ENCODE measurements at regions not wholly inside any gene's neighbourhood (a gene's known extent, or its start where the extent isn't known, plus 50 kb on each side); places are given as distances from the start of the nearest gene placed in this dataset.

GRCh38 chr12:130083002-130083401 lies 79.3 kb upstream of the FZD10 start:
- H4K20me1 ChIP-seq (ENCODE audit: insufficient read depth), result no peaks in the 10 kb centered on the region
- H3K9me2 ChIP-seq (ENCODE audit: insufficient read depth, low read length), result no peaks in the 10 kb centered on the region
- no peak overlapping the region for H2AFZ ChIP-seq (ENCODE audit: low read depth, low read length)
- no peaks in the 10 kb centered on the region for H3K79me2 ChIP-seq (replicated peaks; ENCODE audit: insufficient read depth, low read length)
- no peaks in the 10 kb centered on the region for H3K36me3 ChIP-seq (ENCODE audit: insufficient read depth, low read length)
- TF ChIP-seq RAD21 (conservative IDR thresholded peaks at IDR 0.05) (no peak), POLR2AphosphoS5 (IDR thresholded peaks at IDR 0.05) (no peak), MXI1 (conservative IDR thresholded peaks at IDR 0.05; ENCODE audit: poor library complexity, severe bottlenecking) (no peak), SMC3 (conservative IDR thresholded peaks at IDR 0.05; ENCODE audit: poor library complexity) (no peak), TAF1 (IDR thresholded peaks at IDR 0.05; ENCODE audit: low read depth) (no peak), EZH2 (IDR thresholded peaks at IDR 0.05; ENCODE audit: borderline replicate concordance, insufficient read depth, low read length, poor library complexity, severe bottlenecking) (no peak), EP300 (conservative IDR thresholded peaks at IDR 0.05; ENCODE audit: poor library complexity, severe bottlenecking) (no peak)
- TF ChIP-seq, protein P1, sequence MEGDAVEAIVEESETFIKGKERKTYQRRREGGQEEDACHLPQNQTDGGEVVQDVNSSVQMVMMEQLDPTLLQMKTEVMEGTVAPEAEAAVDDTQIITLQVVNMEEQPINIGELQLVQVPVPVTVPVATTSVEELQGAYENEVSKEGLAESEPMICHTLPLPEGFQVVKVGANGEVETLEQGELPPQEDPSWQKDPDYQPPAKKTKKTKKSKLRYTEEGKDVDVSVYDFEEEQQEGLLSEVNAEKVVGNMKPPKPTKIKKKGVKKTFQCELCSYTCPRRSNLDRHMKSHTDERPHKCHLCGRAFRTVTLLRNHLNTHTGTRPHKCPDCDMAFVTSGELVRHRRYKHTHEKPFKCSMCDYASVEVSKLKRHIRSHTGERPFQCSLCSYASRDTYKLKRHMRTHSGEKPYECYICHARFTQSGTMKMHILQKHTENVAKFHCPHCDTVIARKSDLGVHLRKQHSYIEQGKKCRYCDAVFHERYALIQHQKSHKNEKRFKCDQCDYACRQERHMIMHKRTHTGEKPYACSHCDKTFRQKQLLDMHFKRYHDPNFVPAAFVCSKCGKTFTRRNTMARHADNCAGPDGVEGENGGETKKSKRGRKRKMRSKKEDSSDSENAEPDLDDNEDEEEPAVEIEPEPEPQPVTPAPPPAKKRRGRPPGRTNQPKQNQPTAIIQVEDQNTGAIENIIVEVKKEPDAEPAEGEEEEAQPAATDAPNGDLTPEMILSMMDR (IDR thresholded peaks at IDR 0.05; ENCODE audit: poor library complexity, severe bottlenecking), result no peak
- TF ChIP-seq, protein P2, sequence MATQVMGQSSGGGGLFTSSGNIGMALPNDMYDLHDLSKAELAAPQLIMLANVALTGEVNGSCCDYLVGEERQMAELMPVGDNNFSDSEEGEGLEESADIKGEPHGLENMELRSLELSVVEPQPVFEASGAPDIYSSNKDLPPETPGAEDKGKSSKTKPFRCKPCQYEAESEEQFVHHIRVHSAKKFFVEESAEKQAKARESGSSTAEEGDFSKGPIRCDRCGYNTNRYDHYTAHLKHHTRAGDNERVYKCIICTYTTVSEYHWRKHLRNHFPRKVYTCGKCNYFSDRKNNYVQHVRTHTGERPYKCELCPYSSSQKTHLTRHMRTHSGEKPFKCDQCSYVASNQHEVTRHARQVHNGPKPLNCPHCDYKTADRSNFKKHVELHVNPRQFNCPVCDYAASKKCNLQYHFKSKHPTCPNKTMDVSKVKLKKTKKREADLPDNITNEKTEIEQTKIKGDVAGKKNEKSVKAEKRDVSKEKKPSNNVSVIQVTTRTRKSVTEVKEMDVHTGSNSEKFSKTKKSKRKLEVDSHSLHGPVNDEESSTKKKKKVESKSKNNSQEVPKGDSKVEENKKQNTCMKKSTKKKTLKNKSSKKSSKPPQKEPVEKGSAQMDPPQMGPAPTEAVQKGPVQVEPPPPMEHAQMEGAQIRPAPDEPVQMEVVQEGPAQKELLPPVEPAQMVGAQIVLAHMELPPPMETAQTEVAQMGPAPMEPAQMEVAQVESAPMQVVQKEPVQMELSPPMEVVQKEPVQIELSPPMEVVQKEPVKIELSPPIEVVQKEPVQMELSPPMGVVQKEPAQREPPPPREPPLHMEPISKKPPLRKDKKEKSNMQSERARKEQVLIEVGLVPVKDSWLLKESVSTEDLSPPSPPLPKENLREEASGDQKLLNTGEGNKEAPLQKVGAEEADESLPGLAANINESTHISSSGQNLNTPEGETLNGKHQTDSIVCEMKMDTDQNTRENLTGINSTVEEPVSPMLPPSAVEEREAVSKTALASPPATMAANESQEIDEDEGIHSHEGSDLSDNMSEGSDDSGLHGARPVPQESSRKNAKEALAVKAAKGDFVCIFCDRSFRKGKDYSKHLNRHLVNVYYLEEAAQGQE (IDR thresholded peaks at IDR 0.05; ENCODE audit: borderline replicate concordance), result no peak
- no peak overlapping the region for H3K9ac ChIP-seq (ENCODE audit: low read length)
- no peak overlapping the region for H3K27ac ChIP-seq (ENCODE audit: low read length)
- H3K9me3 ChIP-seq (ENCODE audit: low read length), result no peaks in the 10 kb centered on the region
- no peak overlapping the region for H3K4me2 ChIP-seq (ENCODE audit: low read length)
- H3F3A ChIP-seq (ENCODE audit: insufficient read depth, low read length, poor library complexity, severe bottlenecking), result no peaks in the 10 kb centered on the region
- H3K27me3 ChIP-seq (ENCODE audit: insufficient read depth, low read depth, low read length), result no peaks in the 10 kb centered on the region
- no peak overlapping the region for H3K4me3 ChIP-seq (ENCODE audit: low read length)

GRCh38 chr12:130083734-130084133 lies 78.5 kb upstream of the FZD10 start:
- H3K79me2 ChIP-seq (replicated peaks; ENCODE audit: insufficient read depth, low read length), result no peaks in the 10 kb centered on the region
- H2AFZ ChIP-seq (ENCODE audit: low read depth, low read length), result no peak overlapping the region
- H3K27me3 ChIP-seq (ENCODE audit: insufficient read depth, low read depth, low read length), result no peaks in the 10 kb centered on the region
- H3K36me3 ChIP-seq (ENCODE audit: insufficient read depth, low read length), result no peaks in the 10 kb centered on the region
- H4K20me1 ChIP-seq (ENCODE audit: insufficient read depth), result no peaks in the 10 kb centered on the region
- TF ChIP-seq, protein P1 (IDR thresholded peaks at IDR 0.05; ENCODE audit: poor library complexity, severe bottlenecking), result no peak
- TF ChIP-seq, protein P2 (IDR thresholded peaks at IDR 0.05; ENCODE audit: borderline replicate concordance), result no peak
- no peak for TF ChIP-seq EZH2 (IDR thresholded peaks at IDR 0.05; ENCODE audit: borderline replicate concordance, insufficient read depth, low read length, poor library complexity, severe bottlenecking)
- TF ChIP-seq TAF1 (IDR thresholded peaks at IDR 0.05; ENCODE audit: low read depth), result no peak
- TF ChIP-seq SMC3 (conservative IDR thresholded peaks at IDR 0.05; ENCODE audit: poor library complexity), result no peak
- no peak for TF ChIP-seq POLR2AphosphoS5 (IDR thresholded peaks at IDR 0.05)
- no peak for TF ChIP-seq RAD21 (conservative IDR thresholded peaks at IDR 0.05)
- no peak overlapping the region for H3K9ac ChIP-seq (ENCODE audit: low read length)
- no peak overlapping the region for H3K27ac ChIP-seq (ENCODE audit: low read length)
- no peaks in the 10 kb centered on the region for H3K9me2 ChIP-seq (ENCODE audit: insufficient read depth, low read length)
- H3K4me2 ChIP-seq (ENCODE audit: low read length), result no peak overlapping the region
- H3K9me3 ChIP-seq (ENCODE audit: low read length), result no peaks in the 10 kb centered on the region
- H3K4me3 ChIP-seq (ENCODE audit: low read length), result no peak overlapping the region
- no peaks in the 10 kb centered on the region for H3F3A ChIP-seq (ENCODE audit: insufficient read depth, low read length, poor library complexity, severe bottlenecking)

All from neural cell (in vitro differentiated cells).